Suprapubic skin (tissue), 4 donors: ENCODE measurements at regions not wholly inside any gene's neighbourhood (a gene's known extent, or its start where the extent isn't known, plus 50 kb on each side); places are given as distances from the start of the nearest gene placed in this dataset.
A peak's percentile ranks its signal among the peaks of the same experiment; 100 is the strongest.

Experiments used
- DNase-seq, 2 donors: peaks; one replicate each; pipeline ENCODE4 v3.0.0-alpha.2; 2019; ENCODE audit warnings: low spot score in 2 of 2
- H3K27ac ChIP-seq: fragments of 200-600 bp; sonication (generic); one replicate; pipeline ENCODE4 v1.5.1; 2019
- H3K27me3 ChIP-seq: fragments of 200-600 bp; sonication (generic); one replicate; pipeline ENCODE4 v1.5.1; 2019
- H3K36me3 ChIP-seq: fragments of 200-600 bp; sonication (generic); one replicate; pipeline ENCODE4 v1.5.1; 2019
- H3K4me1 ChIP-seq: fragments of 200-600 bp; sonication (generic); one replicate; pipeline ENCODE4 v1.5.1; 2019
- H3K4me3 ChIP-seq: fragments of 200-600 bp; sonication (generic); one replicate; pipeline ENCODE4 v1.5.1; 2019; ENCODE audit warnings: mild to moderate bottlenecking
- H3K9me3 ChIP-seq: fragments of 200-600 bp; sonication (generic); one replicate; pipeline ENCODE4 v1.5.1; 2019
- CTCF ChIP-seq, 2 donors: fragments of 200-600 bp in 1 of 2; fragments of 450-650 bp in 1 of 2; sonication (generic) in 1 of 2; IDR thresholded peaks; one replicate each; pipeline ENCODE4 v1.5.1; 2016 to 2019; ENCODE audit warnings: antibody characterized with exemption in 2 of 2, mild to moderate bottlenecking in 1 of 2, moderate library complexity in 1 of 2
- EP300 ChIP-seq: sonication (generic); formaldehyde crosslinking; IDR thresholded peaks from one replicate; pipeline ENCODE4 v1.6.1; 2017; ENCODE audit warnings: antibody characterized with exemption
- POLR2A ChIP-seq, 2 donors: fragments of 450-650 bp; IDR thresholded peaks; one replicate each; pipeline ENCODE4 v1.6.1; 2017; ENCODE audit warnings: antibody characterized with exemption in 2 of 2, mild to moderate bottlenecking in 2 of 2, moderate library complexity in 2 of 2
- POLR2AphosphoS5 ChIP-seq, 3 donors: sonication (generic); formaldehyde crosslinking; IDR thresholded peaks; one replicate each; pipeline ENCODE4 v1.6.1; 2017; ENCODE audit warnings: antibody characterized with exemption in 3 of 3
- whole genome bisulfite sequencing: methylation state at CpG from one replicate; pipeline ENCODE4 v1.1.5; 2018; 5-methylcytosine and 5-hydroxymethylcytosine counted together

- no peaks in the 10 kb centered on the region for H3K27me3 ChIP-seq
- no peaks in the 10 kb centered on the region for H3K36me3 ChIP-seq
- no peaks in the 10 kb centered on the region for H3K4me1 ChIP-seq
- no peak for DNase-seq
- H3K9me3 ChIP-seq = no peaks in the 10 kb centered on the region
- H3K4me3 ChIP-seq = no peak overlapping the region
- TF ChIP-seq CTCF (IDR thresholded peaks at IDR 0.05) (no peak), EP300 (no peak), POLR2AphosphoS5 (IDR thresholded peaks at IDR 0.05) (no peak), POLR2A (IDR thresholded peaks at IDR 0.05) (no peak)
- no peak overlapping the region for H3K27ac ChIP-seq
These were observed 56.1 kb downstream of the BTG1 start for GRCh38 chr12:92089559-92089958.

GRCh38 chr12:92088805-92089204 lies 56.8 kb downstream of the BTG1 start:
- no peaks in the 10 kb centered on the region for H3K27me3 ChIP-seq
- WGBS = 67% methylated on average over 2 of the region's 2 CpGs
- no peaks in the 10 kb centered on the region for H3K9me3 ChIP-seq
- DNase-seq = no peak
- no peak overlapping the region for H3K27ac ChIP-seq
- H3K4me3 ChIP-seq = no peak overlapping the region
- no peaks in the 10 kb centered on the region for H3K36me3 ChIP-seq
- H3K4me1 ChIP-seq = no peaks in the 10 kb centered on the region
- no peak for TF ChIP-seq POLR2AphosphoS5 (IDR thresholded peaks at IDR 0.05)
- TF ChIP-seq CTCF (IDR thresholded peaks at IDR 0.05) = no peak
- TF ChIP-seq POLR2A (IDR thresholded peaks at IDR 0.05) = no peak
- TF ChIP-seq EP300 = no peak

- H3K27me3 ChIP-seq = no peaks in the 10 kb centered on the region
These were observed 60.0 kb downstream of the BTG1 start for GRCh38 chr12:92085736-92086040.

GRCh38 chr12:92085040-92085735 lies 60.5 kb downstream of the BTG1 start:
- no peak for DNase-seq
- TF ChIP-seq CTCF (IDR thresholded peaks at IDR 0.05) (no peak), POLR2A (IDR thresholded peaks at IDR 0.05) (no peak), POLR2AphosphoS5 (IDR thresholded peaks at IDR 0.05) (no peak), EP300 (no peak)
- H3K4me3 ChIP-seq = no peak overlapping the region
- H3K36me3 ChIP-seq = no peaks in the 10 kb centered on the region
- H3K4me1 ChIP-seq = peaks cover 11% of the 10 kb centered on the region
- H3K27me3 ChIP-seq = no peaks in the 10 kb centered on the region
- no peaks in the 10 kb centered on the region for H3K9me3 ChIP-seq
- 81% methylated on average over 3 of the region's 3 CpGs for WGBS
- no peak overlapping the region for H3K27ac ChIP-seq

More at GRCh38 chr12:92085736-92086040, 60.0 kb downstream of the BTG1 start:
- Histone ChIP-seq H3K9me3 (no peaks in the 10 kb centered on the region), H3K4me3 (no peak overlapping the region), H3K36me3 (no peaks in the 10 kb centered on the region), H3K4me1 (peaks cover 10% of the 10 kb centered on the region), H3K27ac (no peak overlapping the region)
- TF ChIP-seq EP300 (no peak), CTCF (IDR thresholded peaks at IDR 0.05) (no peak), POLR2A (IDR thresholded peaks at IDR 0.05) (no peak), POLR2AphosphoS5 (IDR thresholded peaks at IDR 0.05) (no peak)
- WGBS = 82% methylated on average over 1 of the region's 1 CpG
- DNase-seq = no peak

- peaks cover 36% of the 10 kb centered on the region for H3K4me1 ChIP-seq
- no peaks in the 10 kb centered on the region for H3K36me3 ChIP-seq
- WGBS = 80% methylated on average over 3 of the region's 3 CpGs
- no peak for DNase-seq
- no peaks in the 10 kb centered on the region for H3K9me3 ChIP-seq
- TF ChIP-seq POLR2AphosphoS5 (IDR thresholded peaks at IDR 0.05) (no peak), CTCF (IDR thresholded peaks at IDR 0.05) (no peak), EP300 (no peak), POLR2A (IDR thresholded peaks at IDR 0.05) (no peak)
- no peak overlapping the region for H3K4me3 ChIP-seq
- no peaks in the 10 kb centered on the region for H3K27me3 ChIP-seq
- peak overlapping the region; percentile 4 for H3K27ac ChIP-seq
These were observed 64.7 kb downstream of the BTG1 start for GRCh38 chr12:92080911-92081285.
